Small intestine (tissue), 7 donors: ENCODE measurements at regions not wholly inside any gene's neighbourhood (a gene's known extent, or its start where the extent isn't known, plus 50 kb on each side); places are given as distances from the start of the nearest gene placed in this dataset.

Source experiments
- DNase-seq, 2 donors: peaks; one replicate each; pipeline versions ENCODE4 v3.0.0 to v3.0.0-alpha.2; 2013
- FAIRE-seq: peaks from 2 replicates; lab custom pipeline; 2012; peaks lifted over from hg19 to GRCh38; lab: Jason Lieb, UNC
- H3K27ac ChIP-seq, 3 donors: one replicate each; pipeline ENCODE4 v1.5.1; 2013; ENCODE audit warnings: low read length in 2 of 3, mild to moderate bottlenecking in 2 of 3, control low read depth in 1 of 3, inconsistent platforms in 1 of 3, low read depth in 1 of 3, moderate library complexity in 1 of 3
- H3K27me3 ChIP-seq, 3 donors: one replicate each; pipeline ENCODE4 v1.6.1; 2013; ENCODE audit warnings: low read length in 3 of 3, inconsistent platforms in 1 of 3; ENCODE audit not compliant: control insufficient read depth in 3 of 3, insufficient read depth in 3 of 3
- H3K36me3 ChIP-seq, 3 donors: one replicate each; pipeline ENCODE4 v1.6.1; 2013; ENCODE audit warnings: low read length in 3 of 3, inconsistent platforms in 1 of 3, low read depth in 1 of 3, mild to moderate bottlenecking in 1 of 3, moderate library complexity in 1 of 3; ENCODE audit not compliant: control insufficient read depth in 3 of 3, insufficient read depth in 2 of 3
- H3K4me1 ChIP-seq, 3 donors: one replicate each; pipeline ENCODE4 v1.6.1; 2013; ENCODE audit warnings: low read length in 2 of 3, inconsistent platforms in 1 of 3, low read depth in 1 of 3, mild to moderate bottlenecking in 1 of 3, moderate library complexity in 1 of 3; ENCODE audit not compliant: control insufficient read depth in 3 of 3, insufficient read depth in 2 of 3
- H3K4me3 ChIP-seq, 3 donors: one replicate each; pipeline ENCODE4 v1.5.1; 2013; ENCODE audit warnings: low read length in 3 of 3, control low read depth in 1 of 3, inconsistent platforms in 1 of 3, low read depth in 1 of 3, mild to moderate bottlenecking in 1 of 3, moderate library complexity in 1 of 3
- H3K9me3 ChIP-seq, 2 donors: one replicate each; pipeline ENCODE4 v1.6.1; 2013; ENCODE audit warnings: low read depth in 1 of 2, low read length in 1 of 2; ENCODE audit not compliant: control insufficient read depth in 2 of 2, insufficient read depth in 1 of 2
- WGBS, 3 donors: extraction: QIAGEN DNeasy Blood & Tissue Kit; methylation state at CpG; one replicate each; pipeline ENCODE4 v1.1.7; 2013; 5-methylcytosine and 5-hydroxymethylcytosine counted together
- donor health status: healthy with polysubstance abuse.
- donor health status: control.
- donor health status: control.
- donor health status: Bipolar disorder and iron deficiency.
- donor health status: healthy.

- DNase-seq (no peak), FAIRE-seq (no peak)
- WGBS, 3 donors: 81 to 86% (median 83%) methylated on average over 14 of the region's 14 CpGs
- Histone ChIP-seq H3K27ac (no peak overlapping the region), H3K9me3 (peaks cover 0 to 4% of the 10 kb centered on the region in 2 donors), H3K36me3 (no peaks in the 10 kb centered on the region), H3K4me3 (no peak overlapping the region), H3K4me1 (no peaks in the 10 kb centered on the region), H3K27me3 (no peaks in the 10 kb centered on the region)
Observed at GRCh38 chr18:75783566-75784281, 356.2 kb upstream of the SMIM21 start.

- H3K27ac ChIP-seq: no peak overlapping the region
- H3K27me3 ChIP-seq: no peaks in the 10 kb centered on the region
- no peak overlapping the region for H3K4me3 ChIP-seq
- no peaks in the 10 kb centered on the region for H3K36me3 ChIP-seq
- 87 to 90% (median 90%) methylated on average over 11 of the region's 11 CpGs for WGBS, 3 donors
- H3K9me3 ChIP-seq: peaks cover 0 to 4% of the 10 kb centered on the region in 2 donors
- H3K4me1 ChIP-seq: no peaks in the 10 kb centered on the region
- FAIRE-seq (no peak), DNase-seq (no peak)
Observed at GRCh38 chr18:75782826-75783225, 355.3 kb upstream of the SMIM21 start.

GRCh38 chr18:75782204-75782603 is 354.7 kb upstream of the SMIM21 start:
- Histone ChIP-seq H3K9me3 (peaks cover 0 to 4% of the 10 kb centered on the region in 2 donors), H3K27me3 (no peaks in the 10 kb centered on the region), H3K36me3 (no peaks in the 10 kb centered on the region), H3K4me3 (no peak overlapping the region), H3K27ac (no peak overlapping the region), H3K4me1 (no peaks in the 10 kb centered on the region)
- 65 to 77% (median 70%) methylated on average over 4 of the region's 4 CpGs for WGBS, 3 donors
- FAIRE-seq (no peak), DNase-seq (no peak)

GRCh38 chr18:75779910-75780309 is 352.4 kb upstream of the SMIM21 start:
- Histone ChIP-seq H3K4me1 (no peaks in the 10 kb centered on the region), H3K27me3 (no peaks in the 10 kb centered on the region), H3K27ac (no peak overlapping the region), H3K36me3 (no peaks in the 10 kb centered on the region), H3K4me3 (no peak overlapping the region), H3K9me3 (no peaks in the 10 kb centered on the region)
- DNase-seq: no peak
- FAIRE-seq: no peak
- 57 to 86% (median 62%) methylated on average over 3 of the region's 3 CpGs for WGBS, 3 donors

GRCh38 chr18:75779450-75779849 is 351.9 kb upstream of the SMIM21 start:
- H3K9me3 ChIP-seq: no peaks in the 10 kb centered on the region
- no peaks in the 10 kb centered on the region for H3K36me3 ChIP-seq
- H3K4me3 ChIP-seq: no peak overlapping the region
- no peak overlapping the region for H3K27ac ChIP-seq
- no peaks in the 10 kb centered on the region for H3K27me3 ChIP-seq
- no peak for FAIRE-seq
- 81 to 91% (median 82%) methylated on average over 4 of the region's 4 CpGs for WGBS, 3 donors
- DNase-seq: no peak
- no peaks in the 10 kb centered on the region for H3K4me1 ChIP-seq

GRCh38 chr18:75777630-75778029 is 350.1 kb upstream of the SMIM21 start:
- H3K4me1 ChIP-seq: no peaks in the 10 kb centered on the region
- no peak overlapping the region for H3K27ac ChIP-seq
- FAIRE-seq (no peak), DNase-seq (no peak)
- no peaks in the 10 kb centered on the region for H3K9me3 ChIP-seq
- WGBS, 3 donors: 51 to 70% (median 57%) methylated on average over 6 of the region's 6 CpGs
- no peak overlapping the region for H3K4me3 ChIP-seq
- H3K27me3 ChIP-seq: no peaks in the 10 kb centered on the region
- H3K36me3 ChIP-seq: no peaks in the 10 kb centered on the region

GRCh38 chr18:75775121-75775520 is 347.6 kb upstream of the SMIM21 start:
- Histone ChIP-seq H3K27ac (no peak overlapping the region), H3K27me3 (no peaks in the 10 kb centered on the region), H3K9me3 (no peaks in the 10 kb centered on the region), H3K36me3 (no peaks in the 10 kb centered on the region), H3K4me3 (no peak overlapping the region), H3K4me1 (no peaks in the 10 kb centered on the region)
- WGBS, 3 donors: 21 to 30% (median 21%) methylated on average over 2 of the region's 2 CpGs
- DNase-seq: no peak
- FAIRE-seq: no peak

- FAIRE-seq: no peak
- DNase-seq: no peak
- no peak overlapping the region for H3K4me3 ChIP-seq
- no peaks in the 10 kb centered on the region for H3K9me3 ChIP-seq
- 73 to 79% (median 78%) methylated on average over 3 of the region's 3 CpGs for WGBS, 3 donors
- no peaks in the 10 kb centered on the region for H3K36me3 ChIP-seq
- no peak overlapping the region for H3K27ac ChIP-seq
- H3K4me1 ChIP-seq: no peaks in the 10 kb centered on the region
- H3K27me3 ChIP-seq: no peaks in the 10 kb centered on the region
Observed at GRCh38 chr18:75773618-75774017, 346.1 kb upstream of the SMIM21 start.

- Histone ChIP-seq H3K27ac (no peak overlapping the region), H3K36me3 (no peaks in the 10 kb centered on the region), H3K9me3 (no peaks in the 10 kb centered on the region), H3K4me3 (no peak overlapping the region), H3K27me3 (no peaks in the 10 kb centered on the region), H3K4me1 (no peaks in the 10 kb centered on the region)
- 30 to 64% (median 60%) methylated on average over 2 of the region's 2 CpGs for WGBS, 3 donors
- DNase-seq (no peak), FAIRE-seq (no peak)
Observed at GRCh38 chr18:75762758-75763157, 335.3 kb upstream of the SMIM21 start.
